Activated CD4-positive, alpha-beta memory T cell treated with anti-CD3 and anti-CD28 coated beads for 36 hours (primary cell): ENCODE measurements at regions not wholly inside any gene's neighbourhood (a gene's known extent, or its start where the extent isn't known, plus 50 kb on each side); places are given as distances from the start of the nearest gene placed in this dataset.

ENCODE experiments used
- CTCF ChIA-PET: fragments of 350-600 bp; sonication (Branson Sonifier 250); formaldehyde crosslinking; loops from one replicate; lab custom pipeline; 2021; ENCODE audit warnings: antibody characterized with exemption, inconsistent platforms; lab: Charles Lee
- POLR2A ChIA-PET: fragments of 350-600 bp; sonication (Branson Sonifier 250); formaldehyde crosslinking; loops from one replicate; lab custom pipeline; 2021; ENCODE audit warnings: antibody characterized with exemption; lab: Charles Lee
- DNase-seq: peaks from one replicate; pipeline ENCODE4 v3.0.0-alpha.2; 2020
- H3K27ac Mint-ChIP-seq: one replicate; pipeline ENCODE4 v1.8.0; 2021; ENCODE audit warnings: mixed read lengths
- H3K27me3 Mint-ChIP-seq: one replicate; pipeline ENCODE4 v1.8.0; 2021; ENCODE audit warnings: mixed read lengths
- H3K36me3 Mint-ChIP-seq: one replicate; pipeline ENCODE4 v1.8.0; 2021; ENCODE audit warnings: mixed read lengths
- H3K4me1 Mint-ChIP-seq: one replicate; pipeline ENCODE4 v1.8.0; 2021; ENCODE audit warnings: low read depth, mixed read lengths
- H3K4me3 Mint-ChIP-seq: one replicate; pipeline ENCODE4 v1.8.0; 2021; ENCODE audit warnings: mild to moderate bottlenecking, mixed read lengths
- H3K9me3 Mint-ChIP-seq: one replicate; pipeline ENCODE4 v1.8.0; 2021; ENCODE audit warnings: mixed read lengths
- intact Hi-C: fragments of 100-400 bp; cut with micrococcal nuclease; formaldehyde crosslinking; loops from one replicate; pipeline ENCODE4 v1.15.1; 2023

DNA sequence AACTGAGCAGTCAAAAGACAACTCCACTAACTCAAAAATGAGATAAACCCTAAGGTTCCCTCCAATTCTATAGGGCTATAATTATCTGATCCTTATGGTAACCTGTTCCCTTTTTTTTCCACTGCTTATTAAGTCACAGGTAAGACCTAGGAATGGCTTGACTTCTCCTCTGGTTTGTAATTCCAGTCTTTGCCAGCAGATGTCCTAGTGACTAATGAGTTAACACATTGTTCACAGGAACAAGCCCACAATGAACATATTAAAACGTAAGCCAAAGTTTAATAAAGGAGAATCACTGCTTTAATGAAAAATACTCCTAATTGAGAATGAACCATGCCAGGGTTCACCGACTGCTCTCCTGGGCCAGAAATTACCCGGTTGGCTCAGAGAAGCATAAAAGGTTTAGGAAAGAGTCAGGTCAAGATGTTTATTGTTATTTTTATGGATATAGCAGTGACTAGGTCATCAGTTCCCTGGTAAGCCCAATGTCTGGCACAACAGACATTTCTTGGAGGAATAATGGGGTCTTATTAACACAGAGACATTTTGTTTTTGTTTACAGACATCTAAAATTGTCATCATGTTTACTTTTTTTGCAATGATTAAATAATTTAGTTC is 120.1 kb downstream of the ELAPOR2 start:
- Mint-ChIP-seq H3K36me3 (no peaks in the 10 kb centered on the region), H3K27ac (no peak overlapping the region), H3K4me3 (no peak overlapping the region), H3K4me1 (no peaks in the 10 kb centered on the region), H3K27me3 (no peaks in the 10 kb centered on the region), H3K9me3 (no peaks in the 10 kb centered on the region)
- CTCF ChIA-PET, result no interaction called here
- POLR2A ChIA-PET, result no interaction called here
- intact Hi-C loops, result loop anchor here (1.0 to 10.0 kb wide), 5 partner anchors 118 to 477 kb away; partner anchors contain the start of genes CROT and ELAPOR2
- no peak for DNase-seq

DNA sequence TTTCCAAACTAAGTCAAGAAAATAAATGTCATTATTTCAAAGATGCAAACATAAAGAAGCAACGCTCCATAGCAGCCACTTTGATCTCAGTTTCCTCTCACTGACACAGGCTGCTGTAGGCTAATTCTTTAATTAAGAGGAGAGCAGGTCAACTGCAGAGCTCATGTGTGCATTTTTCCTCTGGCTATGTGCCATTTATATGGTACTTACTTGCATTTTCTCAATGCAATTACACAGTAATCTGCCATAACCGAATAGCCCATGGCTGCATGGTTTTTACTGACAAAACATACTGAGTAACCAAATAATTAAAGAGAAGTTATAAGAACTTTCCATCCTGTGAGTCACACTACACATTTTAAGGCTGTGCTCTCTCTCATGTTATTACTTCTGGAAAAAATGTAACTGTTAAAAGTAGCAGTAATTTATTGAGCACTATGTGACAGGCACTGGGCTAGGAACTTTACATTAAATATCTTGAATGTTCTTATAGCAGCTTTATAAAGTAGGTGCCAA is 122.0 kb downstream of the ELAPOR2 start:
- POLR2A ChIA-PET, result no interaction called here
- intact Hi-C loops, result loop anchor here (5.0 to 10.0 kb wide), 2 partner anchors 120 to 407 kb away; partner anchors contain the start of genes CROT and ELAPOR2
- no peaks in the 10 kb centered on the region for H3K9me3 Mint-ChIP-seq
- no peak for DNase-seq
- no peaks in the 10 kb centered on the region for H3K27me3 Mint-ChIP-seq
- no peak overlapping the region for H3K4me3 Mint-ChIP-seq
- no peaks in the 10 kb centered on the region for H3K36me3 Mint-ChIP-seq
- CTCF ChIA-PET, result interaction anchor here (0.8 to 1.9 kb wide), 2 partner anchors 11 to 1515 kb away, joined by 3 to 6 read pairs; no protein-coding TSS in a partner anchor
- H3K27ac Mint-ChIP-seq, result no peak overlapping the region
- H3K4me1 Mint-ChIP-seq, result no peaks in the 10 kb centered on the region

DNA sequence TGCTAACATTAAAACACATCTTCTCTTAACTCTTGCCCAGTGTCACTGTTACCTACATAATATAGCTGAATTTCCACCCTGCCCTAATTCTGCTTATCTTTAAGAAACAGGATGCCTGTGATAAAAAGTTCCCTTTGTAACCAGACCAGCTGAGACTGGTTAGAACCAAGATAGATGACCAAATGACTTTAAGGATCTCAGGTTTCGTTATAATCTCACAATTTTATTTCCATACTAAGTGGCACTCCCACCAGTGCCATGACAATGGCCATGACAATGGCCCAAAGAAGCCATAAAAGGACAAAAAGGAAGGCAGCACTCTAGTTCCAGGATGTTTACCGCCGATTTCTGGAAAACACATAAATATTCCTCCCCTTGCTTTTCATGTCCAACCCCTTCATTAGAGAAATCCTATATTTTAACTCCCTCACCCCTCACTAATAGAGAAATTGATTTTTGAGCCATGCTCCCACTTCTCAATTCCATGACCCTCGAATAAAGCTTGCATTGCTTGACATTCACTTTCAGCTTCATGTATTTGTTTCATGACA is 126.1 kb downstream of the ELAPOR2 start:
- intact Hi-C loops, result loop anchor here (10.0 kb wide), 1 partner anchor 411 kb away; the partner anchor contains the start of gene CROT
- H3K4me3 Mint-ChIP-seq, result no peak overlapping the region
- no peaks in the 10 kb centered on the region for H3K9me3 Mint-ChIP-seq
- H3K27ac Mint-ChIP-seq, result no peak overlapping the region
- DNase-seq, result no peak
- H3K36me3 Mint-ChIP-seq, result no peaks in the 10 kb centered on the region
- H3K4me1 Mint-ChIP-seq, result peaks cover 9% of the 10 kb centered on the region
- ChIA-PET POLR2A (no interaction called here), CTCF (interaction anchor here (1.2 to 4.7 kb wide), 2 partner anchors 15 to 215 kb away, joined by 3 to 19 read pairs; no protein-coding TSS in a partner anchor)
- H3K27me3 Mint-ChIP-seq, result no peaks in the 10 kb centered on the region

DNA sequence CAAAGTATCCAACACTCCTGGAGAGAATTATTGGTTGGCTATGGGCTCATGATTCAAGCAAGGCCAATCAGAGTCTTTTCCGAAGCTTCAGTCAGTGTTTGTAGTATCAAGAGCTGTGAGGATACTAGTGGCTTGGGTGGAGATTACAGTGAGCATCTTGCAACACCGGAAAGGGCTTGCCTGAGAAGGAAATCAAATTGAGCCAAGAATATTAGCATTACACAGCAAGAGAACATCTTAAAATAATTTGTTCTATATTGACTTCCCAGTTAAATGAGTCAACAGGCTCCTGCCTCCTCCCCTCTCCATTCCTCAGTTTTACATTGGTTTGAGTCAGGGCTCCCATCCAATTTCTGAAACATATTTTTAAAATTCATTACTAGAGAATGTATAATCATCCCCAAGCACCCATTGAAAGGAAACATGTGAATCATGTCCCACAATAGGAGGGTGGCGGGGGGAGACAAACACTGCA is 127.4 kb downstream of the ELAPOR2 start:
- H3K36me3 Mint-ChIP-seq, result no peaks in the 10 kb centered on the region
- H3K9me3 Mint-ChIP-seq, result no peaks in the 10 kb centered on the region
- CTCF ChIA-PET, result interaction anchor here (1.0 to 4.7 kb wide), 3 partner anchors 216 to 244 kb away, joined by 3 to 19 read pairs (median 7); no protein-coding TSS in a partner anchor

DNA sequence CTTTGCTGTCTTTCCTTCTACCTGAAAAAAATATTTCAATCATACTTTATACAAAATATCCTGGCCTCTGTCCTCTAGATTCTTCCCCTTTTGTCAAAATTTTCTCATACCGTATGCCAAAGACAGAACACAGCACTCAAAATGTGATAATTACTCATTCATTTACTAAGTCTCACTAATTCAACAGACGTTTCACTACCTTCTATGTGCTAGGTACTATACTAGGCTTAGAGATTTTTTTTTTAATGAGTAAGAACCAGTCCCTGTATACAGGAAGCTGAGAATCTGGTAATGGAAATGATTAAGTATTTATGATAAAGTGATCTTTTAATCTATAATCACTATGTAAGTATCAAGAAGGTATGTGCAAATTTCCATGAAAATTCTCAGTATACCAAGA is 128.0 kb downstream of the ELAPOR2 start:
- Mint-ChIP-seq H3K27ac (no peak overlapping the region), H3K4me3 (no peak overlapping the region), H3K9me3 (no peaks in the 10 kb centered on the region), H3K36me3 (no peaks in the 10 kb centered on the region), H3K4me1 (peaks cover 9% of the 10 kb centered on the region), H3K27me3 (no peaks in the 10 kb centered on the region)
- intact Hi-C loops, result loop anchor here (1.0 to 10.0 kb wide), 4 partner anchors 47 to 413 kb away; partner anchors contain the start of genes CROT and DMTF1
- POLR2A ChIA-PET, result interaction anchor here (1.9 kb wide), 1 partner anchor 286 kb away, joined by 6 read pairs; no protein-coding TSS in a partner anchor
- CTCF ChIA-PET, result interaction anchor here (1.0 to 4.7 kb wide), 4 partner anchors 9 to 245 kb away, joined by 3 to 19 read pairs (median 5); no protein-coding TSS in a partner anchor
- DNase-seq, result no peak

More for the DNA sequence above, 127.4 kb downstream of the ELAPOR2 start:
- intact Hi-C loops, result loop anchor here (10.0 kb wide), 1 partner anchor 413 kb away; the partner anchor contains the start of gene CROT
- POLR2A ChIA-PET, result interaction anchor here (1.9 kb wide), 1 partner anchor 285 kb away, joined by 6 read pairs; no protein-coding TSS in a partner anchor
- Mint-ChIP-seq H3K27ac (no peak overlapping the region), H3K4me1 (peaks cover 9% of the 10 kb centered on the region), H3K27me3 (no peaks in the 10 kb centered on the region), H3K4me3 (no peak overlapping the region)
- peak; percentile 27 for DNase-seq

DNA sequence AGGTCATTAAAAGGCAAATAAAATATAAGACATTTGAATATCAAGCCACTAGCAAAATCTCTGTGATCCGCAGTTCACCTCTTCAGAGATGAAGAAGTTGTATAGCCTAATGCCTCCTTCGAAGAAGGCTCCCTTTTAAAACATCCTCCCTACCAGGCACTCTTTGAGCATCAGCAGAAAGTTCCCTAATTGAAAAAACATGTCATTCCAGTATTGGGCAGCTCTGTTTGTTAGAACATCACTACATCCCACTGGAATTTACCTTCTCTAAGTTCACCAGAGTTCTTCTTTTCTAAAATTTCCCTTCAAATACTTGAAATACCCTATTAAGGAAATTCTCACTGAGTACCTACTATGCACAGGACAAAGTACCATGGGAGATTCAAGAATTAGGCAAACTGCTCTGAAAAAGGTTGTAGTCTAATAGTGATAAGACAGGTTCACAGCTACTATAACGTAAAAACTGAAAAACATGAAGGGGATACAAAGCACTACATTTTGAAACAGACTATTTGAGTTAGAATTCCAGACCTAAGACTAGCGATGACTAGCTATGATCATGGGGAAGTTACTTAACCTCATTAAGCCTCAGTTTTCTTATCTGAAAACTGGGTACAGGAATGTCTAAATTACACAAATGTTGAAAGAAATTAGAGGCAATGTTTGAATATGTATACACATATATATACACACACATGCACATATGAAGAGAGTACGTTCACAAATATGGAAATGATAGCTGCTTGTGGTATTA is 128.7 kb downstream of the ELAPOR2 start:
- Mint-ChIP-seq H3K27ac (no peak overlapping the region), H3K36me3 (no peaks in the 10 kb centered on the region), H3K4me1 (peaks cover 9% of the 10 kb centered on the region), H3K9me3 (no peaks in the 10 kb centered on the region), H3K27me3 (no peaks in the 10 kb centered on the region), H3K4me3 (no peak overlapping the region)
- DNase-seq, result no peak
- intact Hi-C loops, result loop anchor here (1.0 to 10.0 kb wide), 4 partner anchors 48 to 414 kb away; partner anchors contain the start of genes CROT and DMTF1
- POLR2A ChIA-PET, result interaction anchor here (1.9 kb wide), 1 partner anchor 286 kb away, joined by 6 read pairs; no protein-coding TSS in a partner anchor
- CTCF ChIA-PET, result interaction anchor here (1.0 to 4.7 kb wide), 4 partner anchors 10 to 246 kb away, joined by 3 to 19 read pairs (median 5); no protein-coding TSS in a partner anchor

DNA sequence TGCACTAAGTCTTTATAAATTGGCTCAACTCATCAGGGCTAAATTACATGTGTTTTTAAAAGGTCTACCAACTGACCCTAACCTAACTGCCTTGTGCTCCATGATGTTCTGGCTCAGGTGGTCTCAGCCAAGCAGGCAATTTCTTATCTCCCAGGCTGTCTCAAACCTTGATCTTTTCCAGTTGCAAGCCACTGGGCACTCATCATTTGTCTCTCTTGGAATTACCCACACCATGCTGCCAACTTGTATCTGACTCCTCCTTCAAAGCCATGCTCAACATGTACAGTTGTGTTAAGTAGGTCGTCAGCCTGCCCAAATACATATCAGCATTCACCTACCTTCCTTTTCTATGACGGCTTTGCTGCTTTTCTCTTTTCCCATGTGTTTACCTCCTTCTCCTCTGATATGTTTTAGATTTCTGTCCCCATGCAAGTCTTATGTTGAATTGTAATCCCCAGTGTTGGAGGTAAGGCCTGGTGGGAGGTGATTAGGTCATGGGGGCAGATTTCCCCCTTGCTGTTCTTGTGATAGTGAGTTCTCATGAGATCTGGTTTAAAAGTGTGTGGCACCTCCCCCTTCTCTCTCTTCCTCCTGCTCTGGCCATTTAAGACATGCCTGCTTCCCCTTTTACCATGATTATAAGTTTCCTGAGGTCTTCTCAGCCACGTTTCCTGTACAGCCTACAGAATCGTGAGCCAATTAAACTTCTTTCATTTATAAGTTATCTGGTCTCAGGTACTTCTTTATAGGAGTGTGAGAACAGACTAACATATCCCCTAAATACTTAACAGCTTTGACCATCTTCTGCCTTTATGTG is 130.0 kb downstream of the ELAPOR2 start:
- Mint-ChIP-seq H3K36me3 (no peaks in the 10 kb centered on the region), H3K9me3 (no peaks in the 10 kb centered on the region), H3K27ac (no peak overlapping the region), H3K27me3 (no peaks in the 10 kb centered on the region), H3K4me3 (no peak overlapping the region), H3K4me1 (peaks cover 9% of the 10 kb centered on the region)
- ChIA-PET POLR2A (no interaction called here), CTCF (interaction anchor here (2.2 to 4.7 kb wide), 4 partner anchors 218 to 307 kb away, joined by 7 to 56 read pairs (median 28); no protein-coding TSS in a partner anchor)
- no peak for DNase-seq
- intact Hi-C loops, result loop anchor here (2.0 to 10.0 kb wide), 3 partner anchors 223 to 415 kb away; partner anchors contain the start of genes CROT and DMTF1

DNA sequence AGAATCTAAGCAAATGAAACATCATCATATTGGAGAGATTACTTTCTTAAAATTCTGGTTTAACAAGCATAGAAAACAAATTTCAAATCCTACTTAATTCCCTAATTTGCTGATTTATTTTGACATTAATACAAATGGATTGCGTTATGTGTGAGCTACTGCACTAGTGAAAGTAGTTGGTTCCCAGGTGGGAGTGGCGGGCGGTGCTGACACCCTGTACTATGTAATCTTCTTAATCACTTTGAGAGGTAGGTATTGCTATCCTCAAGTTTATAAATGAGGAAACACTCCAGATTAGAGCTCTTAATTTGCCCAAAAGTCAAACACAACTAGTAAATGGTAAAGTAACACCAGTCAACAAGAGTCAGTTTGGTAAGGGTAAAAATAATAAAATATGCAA is 131.1 kb downstream of the ELAPOR2 start:
- no peaks in the 10 kb centered on the region for H3K9me3 Mint-ChIP-seq
- POLR2A ChIA-PET, result no interaction called here
- intact Hi-C loops, result no loop called here

DNA sequence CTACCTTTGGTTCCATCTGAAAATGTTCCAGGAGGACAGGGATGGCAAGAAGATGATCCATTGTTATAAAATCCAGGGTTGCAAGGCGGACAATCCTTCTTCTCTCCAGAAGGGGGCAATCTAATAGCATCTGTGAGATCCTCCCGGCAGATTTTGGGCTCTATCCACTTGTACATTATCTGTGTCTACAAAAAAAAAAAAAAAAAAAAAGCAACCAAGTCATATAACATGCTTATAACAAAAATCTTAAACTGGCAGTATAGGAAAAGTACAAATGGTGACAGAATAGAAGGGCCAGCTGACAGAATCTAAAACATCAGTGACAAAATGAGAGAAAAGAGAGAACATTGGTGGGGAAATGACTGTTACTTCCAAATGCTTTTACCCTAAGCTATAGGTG is 132.7 kb downstream of the ELAPOR2 start:
- Mint-ChIP-seq H3K4me1 (peaks cover 4% of the 10 kb centered on the region), H3K27me3 (no peaks in the 10 kb centered on the region), H3K9me3 (no peaks in the 10 kb centered on the region), H3K4me3 (no peak overlapping the region), H3K36me3 (no peaks in the 10 kb centered on the region), H3K27ac (no peak overlapping the region)
- CTCF ChIA-PET, result interaction anchor here (0.7 to 6.3 kb wide), 22 partner anchors 10 to 490 kb away, joined by 3 to 56 read pairs (median 5); partner anchors contain the start of genes DMTF1 and ELAPOR2
- intact Hi-C loops, result no loop called here
- DNase-seq, result no peak
- POLR2A ChIA-PET, result no interaction called here

More for the DNA sequence above, 131.1 kb downstream of the ELAPOR2 start:
- no peak overlapping the region for H3K4me3 Mint-ChIP-seq
- H3K27me3 Mint-ChIP-seq, result no peaks in the 10 kb centered on the region
- CTCF ChIA-PET, result interaction anchor here (0.8 to 6.3 kb wide), 9 partner anchors 11 to 488 kb away, joined by 3 to 56 read pairs (median 7); partner anchors contain the start of gene ELAPOR2
- H3K4me1 Mint-ChIP-seq, result peaks cover 9% of the 10 kb centered on the region
- H3K36me3 Mint-ChIP-seq, result no peaks in the 10 kb centered on the region
- no peak overlapping the region for H3K27ac Mint-ChIP-seq
- no peak for DNase-seq

DNA sequence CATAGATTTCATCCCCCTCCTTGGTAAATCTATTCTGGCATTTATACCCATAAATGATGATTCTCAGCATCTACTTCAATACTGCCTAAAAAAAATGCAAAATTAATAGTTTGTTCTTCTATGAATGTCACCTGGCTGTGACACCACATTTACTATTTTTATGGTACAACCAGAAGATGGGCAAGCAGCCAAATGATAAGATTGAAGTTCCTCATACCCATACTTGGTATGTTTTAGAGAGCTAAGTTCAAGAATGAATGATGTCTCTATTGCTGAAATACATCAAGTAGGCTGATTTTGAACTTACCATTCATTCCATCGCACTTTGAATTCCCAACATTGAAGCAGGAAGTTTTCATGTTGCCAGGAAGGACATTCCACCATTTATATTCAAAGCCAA is 134.2 kb downstream of the ELAPOR2 start:
- intact Hi-C loops, result no loop called here
- H3K4me1 Mint-ChIP-seq, result no peaks in the 10 kb centered on the region
- CTCF ChIA-PET, result interaction anchor here (1.0 to 6.3 kb wide), 4 partner anchors 8 to 491 kb away, joined by 4 to 56 read pairs (median 36); no protein-coding TSS in a partner anchor

More for the DNA sequence above, 134.2 kb downstream of the ELAPOR2 start:
- no peaks in the 10 kb centered on the region for H3K27me3 Mint-ChIP-seq
- DNase-seq, result no peak
- H3K27ac Mint-ChIP-seq, result no peak overlapping the region
- no peaks in the 10 kb centered on the region for H3K9me3 Mint-ChIP-seq
- no peak overlapping the region for H3K4me3 Mint-ChIP-seq
- no peaks in the 10 kb centered on the region for H3K36me3 Mint-ChIP-seq
- POLR2A ChIA-PET, result no interaction called here
